ENCODE measurements at regions not wholly inside any gene's neighbourhood (a gene's known extent, or its start where the extent isn't known, plus 50 kb on each side); places are given as distances from the start of the nearest gene placed in this dataset.

- no peak for TF ChIP-seq TAF1 (IDR thresholded peaks at IDR 0.05; ENCODE audit: low read depth)
- TF ChIP-seq CREB1 (IDR thresholded peaks at IDR 0.05; ENCODE audit: low read depth) = no peak
- TF ChIP-seq EP300 (IDR thresholded peaks at IDR 0.05; ENCODE audit: borderline replicate concordance) = no peak
- no peak for TF ChIP-seq EGR1 (IDR thresholded peaks at IDR 0.05)
- no peak for TF ChIP-seq MAX (IDR thresholded peaks at IDR 0.05)
- no peak for TF ChIP-seq YY1 (IDR thresholded peaks at IDR 0.05; ENCODE audit: low read depth)
Observed at GRCh38 chr3:189573004-189573403, 58.2 kb upstream of the TP63 start.

Measured in Ishikawa (cell line).